ENCODE measurements at regions not wholly inside any gene's neighbourhood (a gene's known extent, or its start where the extent isn't known, plus 50 kb on each side); places are given as distances from the start of the nearest gene placed in this dataset.

DNA sequence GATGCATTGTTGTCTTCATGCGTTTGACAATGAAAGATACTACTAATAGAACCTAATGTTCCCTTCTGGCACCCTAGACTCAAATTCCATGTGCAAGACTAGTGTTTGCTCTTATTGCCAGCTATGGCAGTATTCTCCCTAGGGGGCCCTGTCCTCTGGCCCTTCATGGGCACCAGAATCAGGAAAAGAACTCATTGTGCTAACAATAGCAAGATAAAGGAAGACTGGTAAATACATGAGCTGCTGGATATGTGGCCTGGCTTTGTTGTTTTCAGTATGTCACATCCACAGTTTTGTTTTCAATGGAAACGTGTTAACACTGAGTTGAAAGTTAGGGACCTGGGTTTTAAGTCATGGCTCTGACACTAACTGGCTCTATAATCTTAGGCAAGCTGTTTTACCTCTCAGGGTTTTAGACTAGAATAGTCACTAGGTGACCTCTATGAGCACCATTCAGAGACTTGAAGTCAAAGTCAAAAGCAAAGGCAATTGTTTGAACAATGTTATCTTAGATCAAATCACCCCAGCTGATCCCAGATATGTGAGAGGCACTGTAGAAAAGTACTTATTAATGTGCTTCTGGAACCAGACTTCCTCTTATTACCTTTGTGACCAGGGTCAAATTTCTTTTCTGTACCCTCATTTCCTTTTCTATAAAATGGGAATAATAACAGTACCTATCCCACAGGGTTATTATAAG lies 253.7 kb upstream of the DIAPH2 start:
- H3K27ac ChIP-seq, result peak overlapping the region; percentile 67 to 68
- DNase-seq, result no peak
- no peaks in the 10 kb centered on the region for H3K9me3 ChIP-seq
- intact Hi-C loops (cut with DNase I; ENCODE audit: low total_unique reads), result no loop called here
- H3K27me3 ChIP-seq, result no peaks in the 10 kb centered on the region
- H3K4me3 ChIP-seq, result no peak overlapping the region
- H3K4me1 ChIP-seq, result peaks cover 0 to 60% (median 3%) of the 10 kb centered on the region in 4 donors
- H3K36me3 ChIP-seq, result no peaks in the 10 kb centered on the region
- TF ChIP-seq, protein P1, sequence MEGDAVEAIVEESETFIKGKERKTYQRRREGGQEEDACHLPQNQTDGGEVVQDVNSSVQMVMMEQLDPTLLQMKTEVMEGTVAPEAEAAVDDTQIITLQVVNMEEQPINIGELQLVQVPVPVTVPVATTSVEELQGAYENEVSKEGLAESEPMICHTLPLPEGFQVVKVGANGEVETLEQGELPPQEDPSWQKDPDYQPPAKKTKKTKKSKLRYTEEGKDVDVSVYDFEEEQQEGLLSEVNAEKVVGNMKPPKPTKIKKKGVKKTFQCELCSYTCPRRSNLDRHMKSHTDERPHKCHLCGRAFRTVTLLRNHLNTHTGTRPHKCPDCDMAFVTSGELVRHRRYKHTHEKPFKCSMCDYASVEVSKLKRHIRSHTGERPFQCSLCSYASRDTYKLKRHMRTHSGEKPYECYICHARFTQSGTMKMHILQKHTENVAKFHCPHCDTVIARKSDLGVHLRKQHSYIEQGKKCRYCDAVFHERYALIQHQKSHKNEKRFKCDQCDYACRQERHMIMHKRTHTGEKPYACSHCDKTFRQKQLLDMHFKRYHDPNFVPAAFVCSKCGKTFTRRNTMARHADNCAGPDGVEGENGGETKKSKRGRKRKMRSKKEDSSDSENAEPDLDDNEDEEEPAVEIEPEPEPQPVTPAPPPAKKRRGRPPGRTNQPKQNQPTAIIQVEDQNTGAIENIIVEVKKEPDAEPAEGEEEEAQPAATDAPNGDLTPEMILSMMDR (IDR thresholded peaks at IDR 0.05), result no peak

DNA sequence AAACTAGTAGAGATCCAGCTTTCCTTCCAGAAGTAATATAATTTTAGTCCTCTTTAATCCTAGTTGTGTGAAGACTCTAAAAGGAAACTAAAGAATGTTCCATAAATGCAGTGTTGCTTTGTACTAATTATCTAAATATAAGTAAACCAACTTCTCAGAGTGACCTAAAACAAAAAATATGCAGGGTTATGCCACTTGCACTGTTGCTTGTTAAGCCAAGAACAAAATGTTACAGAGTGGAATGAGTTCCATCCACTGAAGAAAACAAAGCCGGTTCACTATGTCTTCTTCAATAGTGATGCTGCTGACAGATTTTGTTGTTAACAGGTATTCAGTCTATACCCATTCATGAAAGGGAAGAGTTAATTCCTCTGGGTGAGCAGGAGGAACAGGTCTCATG lies 252.0 kb upstream of the DIAPH2 start:
- H3K4me1 ChIP-seq, result peaks cover 0 to 74% (median 4%) of the 10 kb centered on the region in 4 donors
- DNase-seq, result no peak
- H3K27me3 ChIP-seq, result no peaks in the 10 kb centered on the region
- peak overlapping the region; percentile 67 to 68 for H3K27ac ChIP-seq
- H3K36me3 ChIP-seq, result no peaks in the 10 kb centered on the region
- intact Hi-C loops (cut with DNase I; ENCODE audit: low total_unique reads), result no loop called here
- no peaks in the 10 kb centered on the region for H3K9me3 ChIP-seq
- TF ChIP-seq, protein P1 (IDR thresholded peaks at IDR 0.05), result no peak
- H3K4me3 ChIP-seq, result no peak overlapping the region

DNA sequence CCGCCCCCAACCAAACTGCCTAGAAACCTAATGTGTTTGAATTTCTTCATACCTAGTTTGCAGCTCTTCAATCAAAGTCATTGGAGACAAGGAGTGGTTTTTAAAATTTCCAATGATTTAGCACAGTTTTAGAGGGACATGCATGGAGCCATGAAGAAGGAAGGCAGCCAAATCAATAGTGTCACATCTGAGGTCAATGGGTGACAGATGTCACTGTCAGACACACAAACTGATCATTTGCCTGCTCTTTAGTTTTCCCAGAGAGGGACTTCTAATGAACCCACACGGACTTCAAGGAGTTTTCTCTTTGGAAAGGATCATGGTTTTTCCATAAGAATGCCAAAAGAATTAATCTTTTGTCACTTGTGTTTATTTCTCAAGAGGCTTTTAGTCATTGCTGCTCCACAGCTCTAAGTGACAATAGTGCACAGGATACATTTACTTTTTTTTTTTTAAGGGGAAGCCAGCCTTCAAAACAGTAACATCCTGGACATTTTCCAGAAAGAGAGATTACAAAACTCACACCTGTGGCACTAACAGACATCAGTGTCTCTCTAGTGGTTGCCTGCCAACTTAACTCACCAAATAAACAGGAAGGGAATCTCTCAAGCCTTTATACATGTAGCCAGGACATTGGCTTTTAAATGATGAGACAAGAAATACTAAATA lies 251.1 kb upstream of the DIAPH2 start:
- no peak overlapping the region for H3K4me3 ChIP-seq
- no peak for DNase-seq
- no peaks in the 10 kb centered on the region for H3K36me3 ChIP-seq
- intact Hi-C loops (cut with DNase I; ENCODE audit: low total_unique reads), result no loop called here
- TF ChIP-seq, protein P1 (IDR thresholded peaks at IDR 0.05), result no peak
- no peaks in the 10 kb centered on the region for H3K27me3 ChIP-seq
- peak overlapping the region; percentile 67 to 68 for H3K27ac ChIP-seq
- peaks cover 0 to 79% (median 4%) of the 10 kb centered on the region in 4 donors for H3K4me1 ChIP-seq
- no peaks in the 10 kb centered on the region for H3K9me3 ChIP-seq

DNA sequence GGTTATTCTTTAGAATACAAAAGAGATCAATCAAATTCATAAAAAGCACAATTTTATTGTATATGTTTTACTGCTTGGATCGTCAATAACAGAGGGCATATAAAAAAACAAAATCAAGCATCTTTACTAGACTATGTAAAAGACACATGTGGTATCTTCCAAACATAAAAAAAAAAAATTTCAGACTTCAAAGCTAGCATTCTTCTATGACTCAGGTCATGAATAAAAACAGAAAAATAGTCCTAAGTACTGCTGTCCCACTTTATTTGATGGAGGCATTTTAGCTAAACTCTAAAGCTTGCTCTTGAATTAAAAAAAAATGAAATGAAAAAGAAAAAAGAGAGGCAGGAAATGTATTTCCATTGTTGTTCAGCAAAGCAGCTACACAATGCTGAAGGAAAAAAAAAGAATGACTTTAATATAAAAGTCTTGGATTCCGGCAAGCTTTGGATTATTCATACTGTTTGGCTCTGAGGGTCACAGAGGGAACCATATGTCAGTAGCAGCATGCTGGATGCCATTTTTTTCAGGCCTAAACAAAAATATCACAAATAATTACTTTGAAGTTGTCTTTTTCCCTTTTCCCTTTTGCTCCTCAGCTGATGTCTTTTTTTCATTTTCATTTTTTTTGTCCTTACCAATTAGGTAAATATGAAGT lies 249.1 kb upstream of the DIAPH2 start:
- Histone ChIP-seq H3K4me3 (no peak overlapping the region), H3K9me3 (no peaks in the 10 kb centered on the region), H3K36me3 (no peaks in the 10 kb centered on the region), H3K27ac (peak overlapping the region; percentile 63 to 66), H3K4me1 (peaks cover 0 to 68% (median 4%) of the 10 kb centered on the region in 4 donors), H3K27me3 (no peaks in the 10 kb centered on the region)
- intact Hi-C loops (cut with DNase I; ENCODE audit: low total_unique reads), result no loop called here
- TF ChIP-seq, protein P1 (IDR thresholded peaks at IDR 0.05), result no peak
- DNase-seq, result no peak

DNA sequence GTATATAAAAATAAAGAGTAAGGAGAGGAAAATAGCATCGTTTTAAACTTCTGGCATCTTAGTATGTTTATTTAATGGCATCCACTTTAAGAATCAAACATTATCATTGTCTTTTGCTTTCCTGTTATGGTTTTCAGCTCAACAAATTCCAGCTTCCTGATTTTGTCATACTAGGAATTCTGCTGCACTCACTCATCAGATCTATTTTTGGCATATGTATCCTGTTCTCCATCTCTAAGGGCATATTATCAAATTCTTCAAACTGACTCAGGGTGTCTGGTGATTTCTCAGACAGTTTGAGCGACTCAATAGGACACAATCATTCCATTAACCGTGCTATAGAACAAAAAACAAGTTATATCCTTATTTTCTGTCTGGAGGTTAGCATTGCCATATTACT lies 248.5 kb upstream of the DIAPH2 start:
- Histone ChIP-seq H3K36me3 (no peaks in the 10 kb centered on the region), H3K27ac (peak overlapping the region; percentile 63 to 66), H3K9me3 (no peaks in the 10 kb centered on the region), H3K4me3 (no peak overlapping the region), H3K27me3 (no peaks in the 10 kb centered on the region), H3K4me1 (peaks cover 0 to 67% (median 4%) of the 10 kb centered on the region in 4 donors)
- intact Hi-C loops (cut with DNase I; ENCODE audit: low total_unique reads), result no loop called here
- DNase-seq, result no peak
- TF ChIP-seq, protein P1 (IDR thresholded peaks at IDR 0.05), result no peak

Measured in tibial artery (tissue), 4 donors.